H1 (cell line): ENCODE measurements at regions not wholly inside any gene's neighbourhood (a gene's known extent, or its start where the extent isn't known, plus 50 kb on each side); places are given as distances from the start of the nearest gene placed in this dataset.

Experiments used
- CTCF ChIA-PET: fragments of 300-600 bp; sonication (Branson Sonifier 250); formaldehyde crosslinking; loops from one replicate; lab custom pipeline; 2021; ENCODE audit not compliant: partially characterized antibody; lab: Charles Lee
- POLR2A ChIA-PET: fragments of 300-600 bp; sonication (Branson Sonifier 250); formaldehyde crosslinking; loops from one replicate; lab custom pipeline; 2021; ENCODE audit warnings: inconsistent platforms; ENCODE audit not compliant: partially characterized antibody; lab: Charles Lee
- DNase-seq, 2 experiments: peaks; one replicate each; pipeline versions ENCODE4 v3.0.0 to v3.0.0-alpha.2; 2010 to 2022; ENCODE audit warnings: low spot score in 2 of 2, low read depth in 1 of 2, mixed read lengths in 1 of 2
- FAIRE-seq: peaks from 2 replicates; lab custom pipeline; 2011; peaks lifted over from hg19 to GRCh38; lab: Jason Lieb, UNC
- H2AFZ ChIP-seq: 2 replicates; pipeline ENCODE4 v1.8.1; 2012; ENCODE audit warnings: low read length, inconsistent platforms
- H2AK5ac ChIP-seq: 2 replicates; pipeline ENCODE4 v1.6.1; 2013; ENCODE audit warnings: low read depth, low read length
- H2BK120ac ChIP-seq: replicated peaks from 2 replicates; pipeline ENCODE3; 2013; ENCODE audit warnings: low read depth, low read length, inconsistent platforms
- H2BK12ac ChIP-seq: 2 replicates; pipeline ENCODE4 v1.6.1; 2013; ENCODE audit warnings: low read depth, low read length
- H2BK15ac ChIP-seq: 2 replicates; pipeline ENCODE4 v1.6.1; 2013; ENCODE audit warnings: low read length
- H2BK20ac ChIP-seq: 2 replicates; pipeline ENCODE4 v1.6.1; 2013; ENCODE audit warnings: low read length
- H2BK5ac ChIP-seq: 2 replicates; pipeline ENCODE4 v1.6.1; 2013; ENCODE audit warnings: low read depth, low read length
- H3K14ac ChIP-seq: 2 replicates; pipeline ENCODE4 v1.6.1; 2013; ENCODE audit warnings: inconsistent platforms; ENCODE audit not compliant: insufficient read length
- H3K18ac ChIP-seq: 2 replicates; pipeline ENCODE4 v1.6.1; 2013; ENCODE audit warnings: low read length; ENCODE audit errors: extremely low read depth
- H3K23ac ChIP-seq: 2 replicates; pipeline ENCODE4 v1.6.1; 2013; ENCODE audit warnings: inconsistent platforms; ENCODE audit not compliant: insufficient read length
- H3K23me2 ChIP-seq: 2 replicates; pipeline ENCODE4 v1.6.1; 2013; ENCODE audit warnings: low read depth, low read length
- H3K27ac ChIP-seq: 2 replicates; pipeline ENCODE4 v1.6.1; 2011; ENCODE audit warnings: low read depth, low read length, inconsistent platforms
- H3K27me3 ChIP-seq, 4 experiments: replicated peaks in 1 of 4; 1 replicate in 1 of 4; 2 replicates in 3 of 4; pipeline versions ENCODE4 v1.6.1 to v1.8.1; 2011 to 2013; ENCODE audit warnings: low read length in 3 of 4, mild to moderate bottlenecking in 3 of 4, inconsistent platforms in 2 of 4, mixed read lengths in 2 of 4, moderate library complexity in 1 of 4; ENCODE audit not compliant: control insufficient read depth in 3 of 4, insufficient read depth in 3 of 4; ENCODE audit errors: extremely low read depth in 1 of 4
- H3K36me3 ChIP-seq, 4 experiments: 2 replicates each; pipeline versions ENCODE4 v1.6.1 to v1.8.1; 2011 to 2013; ENCODE audit warnings: mild to moderate bottlenecking in 4 of 4, low read length in 3 of 4, moderate library complexity in 2 of 4, control low read depth in 1 of 4, inconsistent platforms in 1 of 4; ENCODE audit not compliant: insufficient read depth in 4 of 4, control insufficient read depth in 2 of 4
- H3K4ac ChIP-seq: replicated peaks from 2 replicates; pipeline ENCODE3; 2013; ENCODE audit warnings: low read length, low read depth, mixed read lengths, inconsistent platforms; ENCODE audit not compliant: insufficient read length
- H3K4me1 ChIP-seq, 4 experiments: replicated peaks in 1 of 4; 1 replicate in 1 of 4; 2 replicates in 3 of 4; pipeline versions ENCODE4 v1.6.1 to v1.8.1; 2011 to 2013; ENCODE audit warnings: low read length in 3 of 4, inconsistent platforms in 2 of 4, mixed read lengths in 1 of 4; ENCODE audit not compliant: insufficient read depth in 4 of 4, control insufficient read depth in 3 of 4
- H3K4me2 ChIP-seq, 2 experiments: 2 replicates each; pipeline versions ENCODE4 v1.6.1 to v1.8.1; 2011 to 2013; ENCODE audit warnings: low read depth in 2 of 2, low read length in 2 of 2, control low read depth in 1 of 2, inconsistent platforms in 1 of 2, mild to moderate bottlenecking in 1 of 2; ENCODE audit not compliant: insufficient read depth in 1 of 2
- H3K4me3 ChIP-seq, 4 experiments: fragments of 200-600, 300-600 bp in 1 of 4; sonication (generic), shearing (Covaris generic), sonication (Bioruptor Twin) in 1 of 4; 2 replicates each; pipeline versions ENCODE4 v1.5.1 to v1.8.1; 2011 to 2016; ENCODE audit warnings: low read length in 4 of 4, low read depth in 3 of 4, control low read depth in 2 of 4, inconsistent platforms in 2 of 4, mild to moderate bottlenecking in 2 of 4, mixed read lengths in 1 of 4, moderate library complexity in 1 of 4; ENCODE audit not compliant: insufficient read depth in 2 of 4; ENCODE audit errors: extremely low read depth in 1 of 4
- H3K56ac ChIP-seq: replicated peaks from 2 replicates; pipeline ENCODE3; 2013; ENCODE audit warnings: low read depth, mild to moderate bottlenecking, mixed read lengths, low read length, inconsistent platforms; ENCODE audit not compliant: insufficient read length
- H3K79me1 ChIP-seq: 2 replicates; pipeline ENCODE4 v1.6.1; 2013; ENCODE audit warnings: low read depth, low read length, control low read depth
- H3K79me2 ChIP-seq, 2 experiments: 2 replicates each; pipeline versions ENCODE4 v1.6.1 to v1.8.1; 2012 to 2013; ENCODE audit warnings: low read length in 2 of 2, mild to moderate bottlenecking in 2 of 2, inconsistent platforms in 1 of 2; ENCODE audit not compliant: insufficient read depth in 2 of 2, control insufficient read depth in 1 of 2
- H3K9ac ChIP-seq, 4 experiments: replicated peaks in 1 of 4; 1 replicate in 1 of 4; 2 replicates in 3 of 4; pipeline versions ENCODE4 v1.6.1 to v1.8.1; 2011 to 2013; ENCODE audit warnings: low read depth in 3 of 4, low read length in 3 of 4, control low read depth in 2 of 4, mild to moderate bottlenecking in 2 of 4, moderate library complexity in 2 of 4, inconsistent platforms in 1 of 4; ENCODE audit errors: extremely low read depth in 1 of 4
- H3K9me3 ChIP-seq, 2 experiments: 2 replicates each; pipeline versions ENCODE4 v1.6.1 to v1.8.1; 2012 to 2013; ENCODE audit warnings: mild to moderate bottlenecking in 2 of 2, moderate library complexity in 2 of 2, control low read depth in 1 of 2, inconsistent platforms in 1 of 2, low read depth in 1 of 2, low read length in 1 of 2, mixed read lengths in 1 of 2; ENCODE audit not compliant: insufficient read depth in 2 of 2
- H4K20me1 ChIP-seq, 2 experiments: replicated peaks in 1 of 2; 2 replicates each; pipeline versions ENCODE3 to v1.8.1; 2011 to 2013; ENCODE audit warnings: inconsistent platforms in 2 of 2, low read length in 2 of 2, mild to moderate bottlenecking in 1 of 2; ENCODE audit not compliant: insufficient read depth in 2 of 2, control insufficient read depth in 1 of 2
- H4K5ac ChIP-seq: 2 replicates; pipeline ENCODE4 v1.6.1; 2013; ENCODE audit warnings: low read length, low read depth, mixed read lengths, inconsistent platforms; ENCODE audit not compliant: insufficient read length
- H4K8ac ChIP-seq: 2 replicates; pipeline ENCODE4 v1.8.0; 2013; ENCODE audit warnings: mild to moderate bottlenecking, moderate library complexity, low read length, inconsistent platforms; ENCODE audit not compliant: insufficient read depth; ENCODE audit errors: extremely low read depth
- H4K91ac ChIP-seq: replicated peaks from 2 replicates; pipeline ENCODE3; 2013; ENCODE audit warnings: low read length, mixed read lengths, inconsistent platforms; ENCODE audit not compliant: insufficient read length
- BCL11A ChIP-seq, 2 experiments: IDR thresholded peaks; one replicate each; pipeline ENCODE4 v1.6.1; 2011; ENCODE audit warnings: low read depth in 2 of 2, low read length in 2 of 2, mild to moderate bottlenecking in 2 of 2
- BRCA1 ChIP-seq: IDR thresholded peaks from 2 replicates; pipeline ENCODE4 v1.6.1; 2012; ENCODE audit warnings: low read depth, low read length, improper control_type of control experiment
- CBX5 ChIP-seq: fragments of 300-800, 300-1000 bp; sonication (generic); IDR thresholded peaks from 2 replicates; pipeline ENCODE4 v1.7.1; 2016; ENCODE audit warnings: antibody characterized with exemption, low read length, low read depth
- CEBPB ChIP-seq: IDR thresholded peaks from 2 replicates; pipeline ENCODE4 v1.6.1; 2012; ENCODE audit warnings: low read depth, low read length
- EP300 ChIP-seq, 2 experiments: IDR thresholded peaks; 1 replicate in 1 of 2; 2 replicates in 1 of 2; pipeline ENCODE4 v1.6.1; 2011 to 2012; ENCODE audit warnings: low read depth in 2 of 2, low read length in 2 of 2, mild to moderate bottlenecking in 2 of 2, borderline replicate concordance in 1 of 2, inconsistent platforms in 1 of 2, moderate library complexity in 1 of 2
- EZH2 ChIP-seq: fragments of 200-600 bp; sonication (generic); IDR thresholded peaks from 2 replicates; pipeline ENCODE4 v1.7.1; 2012; ENCODE audit warnings: low read depth, mild to moderate bottlenecking, moderate library complexity, low read length, inconsistent platforms; ENCODE audit not compliant: severe bottlenecking
- JUND ChIP-seq: IDR thresholded peaks from 2 replicates; pipeline ENCODE4 v1.6.1; 2011; ENCODE audit warnings: mild to moderate bottlenecking, improper control_type of control experiment, low read length
- KDM1A ChIP-seq: fragments of 200-600, 300-600 bp; sonication (generic); IDR thresholded peaks from 2 replicates; pipeline ENCODE4 v1.7.1; 2016; ENCODE audit warnings: mild to moderate bottlenecking, low read length, borderline replicate concordance
- POLR2A ChIP-seq, 2 experiments: IDR thresholded peaks; 1 replicate in 1 of 2; 2 replicates in 1 of 2; pipeline ENCODE4 v1.6.1; 2011; ENCODE audit warnings: low read depth in 2 of 2, low read length in 2 of 2, mild to moderate bottlenecking in 2 of 2; ENCODE audit errors: control extremely low read depth in 1 of 2
- SUZ12 ChIP-seq: fragments of 200-600 bp; sonication (generic); IDR thresholded peaks from 2 replicates; pipeline ENCODE4 v1.6.1; 2012; ENCODE audit warnings: mild to moderate bottlenecking, inconsistent platforms, low read length, moderate library complexity, mixed read lengths
- WGBS, 2 experiments: shearing (Covaris generic) in 1 of 2; methylation state at CpG; one replicate each; pipeline versions ENCODE4 v1.1.6 to v1.1.7; 2013 to 2015; ENCODE audit warnings: low lambda C conversion rate in 2 of 2, mixed read lengths in 2 of 2, inconsistent platforms in 1 of 2, low coverage in 1 of 2, missing lambda C conversion rate in 1 of 2; ENCODE audit not compliant: insufficient replicate concordance in 2 of 2, insufficient coverage in 1 of 2, insufficient read length in 1 of 2; ENCODE audit errors: extremely low coverage in 1 of 2, missing lambda C conversion rate in 1 of 2; 5-methylcytosine and 5-hydroxymethylcytosine counted together
- TF ChIP-seq, protein P1 (sequence below): IDR thresholded peaks from 2 replicates; pipeline ENCODE4 v1.6.1; 2011; ENCODE audit warnings: low read length, improper control_type of control experiment

DNA sequence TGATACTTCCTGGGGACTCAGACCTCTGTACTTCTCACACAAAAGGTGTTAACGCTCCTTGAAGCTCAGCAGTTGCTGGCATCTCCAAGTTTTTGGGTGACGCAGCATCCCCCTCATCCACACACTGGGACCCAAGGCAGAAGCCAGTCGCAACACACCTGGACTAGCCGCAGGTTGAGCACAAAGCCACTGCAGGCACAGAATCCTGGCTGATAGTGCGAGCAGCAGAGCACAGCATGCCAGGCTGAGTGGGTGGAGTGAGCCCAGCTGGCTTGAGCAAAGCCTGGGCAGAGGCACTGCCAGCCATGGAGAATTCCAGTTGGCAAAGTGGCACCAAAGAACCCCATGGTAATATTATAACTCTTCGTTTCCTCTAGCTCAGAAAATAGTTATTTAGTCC, 873.2 kb upstream of the NDST4 start:
- TF ChIP-seq POLR2A (IDR thresholded peaks at IDR 0.05; ENCODE audit: control extremely low read depth in 1 of 2, low read depth in 2 of 2, low read length in 2 of 2) (no peak), KDM1A (no peak), SUZ12 (no peak), JUND (no peak), EZH2 (no peak), CEBPB (no peak), BRCA1 (no peak), EP300 (IDR thresholded peaks at IDR 0.05; ENCODE audit: borderline replicate concordance in 1 of 2, low read depth in 2 of 2, low read length in 2 of 2) (no peak), CBX5 (no peak), BCL11A (IDR thresholded peaks at IDR 0.05; ENCODE audit: low read depth in 2 of 2, low read length in 2 of 2) (no peak)
- TF ChIP-seq, protein P1, sequence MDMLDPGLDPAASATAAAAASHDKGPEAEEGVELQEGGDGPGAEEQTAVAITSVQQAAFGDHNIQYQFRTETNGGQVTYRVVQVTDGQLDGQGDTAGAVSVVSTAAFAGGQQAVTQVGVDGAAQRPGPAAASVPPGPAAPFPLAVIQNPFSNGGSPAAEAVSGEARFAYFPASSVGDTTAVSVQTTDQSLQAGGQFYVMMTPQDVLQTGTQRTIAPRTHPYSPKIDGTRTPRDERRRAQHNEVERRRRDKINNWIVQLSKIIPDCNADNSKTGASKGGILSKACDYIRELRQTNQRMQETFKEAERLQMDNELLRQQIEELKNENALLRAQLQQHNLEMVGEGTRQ = no peak
- H4K5ac ChIP-seq = no peak overlapping the region
- no peak overlapping the region for H3K56ac ChIP-seq
- H3K18ac ChIP-seq = no peak overlapping the region
- ChIA-PET POLR2A (no interaction called here), CTCF (interaction anchor here (0.6 to 1.3 kb wide), 2 partner anchors 372 to 1858 kb away, joined by 3 to 4 read pairs; no protein-coding TSS in a partner anchor)
- H3K27ac ChIP-seq = no peak overlapping the region
- H3K79me1 ChIP-seq = no peaks in the 10 kb centered on the region
- no peak overlapping the region for H3K4me3 ChIP-seq
- H3K36me3 ChIP-seq = peaks cover 0 to 4% (median 0%) of the 10 kb centered on the region in 4 experiments; a peak in 1 of 8 replicates
- H4K8ac ChIP-seq = no peak overlapping the region
- FAIRE-seq (no peak), DNase-seq (no peak)
- no peak overlapping the region for H3K23ac ChIP-seq
- no peaks in the 10 kb centered on the region for H4K20me1 ChIP-seq
- no peak overlapping the region for H3K4ac ChIP-seq
- H4K91ac ChIP-seq = peak overlapping the region; percentile 48
- H3K9me3 ChIP-seq = 0 out of 4 replicates have a peak, but pooled peaks cover 0 to under 1% of the 10 kb centered on the region in 2 experiments
- H2BK12ac ChIP-seq = no peak overlapping the region
- H3K23me2 ChIP-seq = no peaks in the 10 kb centered on the region
- no peak overlapping the region for H3K9ac ChIP-seq
- H2BK20ac ChIP-seq = no peak overlapping the region
- no peaks in the 10 kb centered on the region for H3K27me3 ChIP-seq
- no peak overlapping the region for H2AK5ac ChIP-seq
- H3K4me1 ChIP-seq = no peaks in the 10 kb centered on the region
- 0 out of 2 replicates have a peak overlapping the region, but pooled peaks have one; percentile 40 for H2AFZ ChIP-seq
- H3K79me2 ChIP-seq = no peaks in the 10 kb centered on the region
- no peak overlapping the region for H3K4me2 ChIP-seq
- no peak overlapping the region for H2BK5ac ChIP-seq
- H3K14ac ChIP-seq = no peak overlapping the region
- H2BK15ac ChIP-seq = no peak overlapping the region
- no peak overlapping the region for H2BK120ac ChIP-seq
- WGBS, 2 experiments = 90% methylated on average over 6 of the region's 6 CpGs; no CpG with 5 or more reads in 1 of the 2 experiments
